ENCODE measurements at regions not wholly inside any gene's neighbourhood (a gene's known extent, or its start where the extent isn't known, plus 50 kb on each side); places are given as distances from the start of the nearest gene placed in this dataset.

GRCh38 chr11:70633610-70634009 lies 235.3 kb downstream of the CTTN start:
- no peak for DNase-seq (ENCODE audit: low read depth)
- no peak for TF ChIP-seq CTCF (IDR thresholded peaks at IDR 0.05; ENCODE audit: insufficient read depth, low read depth, low read length, missing control alignments)
- no peak overlapping the region for H3K4me3 ChIP-seq (ENCODE audit: low read depth, low read length)

GRCh38 chr11:70636659-70637058 lies 238.3 kb downstream of the CTTN start:
- H3K4me3 ChIP-seq (ENCODE audit: low read depth, low read length) = no peak overlapping the region
- TF ChIP-seq CTCF (IDR thresholded peaks at IDR 0.05; ENCODE audit: insufficient read depth, low read depth, low read length, missing control alignments) = no peak
- DNase-seq (ENCODE audit: low read depth) = no peak

GRCh38 chr11:70637186-70637800 lies 239.0 kb downstream of the CTTN start:
- TF ChIP-seq CTCF (IDR thresholded peaks at IDR 0.05; ENCODE audit: insufficient read depth, low read depth, low read length, missing control alignments) = no peak
- no peak for DNase-seq (ENCODE audit: low read depth)
- H3K4me3 ChIP-seq (ENCODE audit: low read depth, low read length) = no peak overlapping the region

- H3K4me3 ChIP-seq (ENCODE audit: low read depth, low read length) = no peak overlapping the region
- DNase-seq (ENCODE audit: low read depth) = no peak
- no peak for TF ChIP-seq CTCF (IDR thresholded peaks at IDR 0.05; ENCODE audit: insufficient read depth, low read depth, low read length, missing control alignments)
Observed at GRCh38 chr11:70637949-70638583, 239.7 kb downstream of the CTTN start.

GRCh38 chr11:70640408-70640807 lies 242.1 kb downstream of the CTTN start:
- TF ChIP-seq CTCF (IDR thresholded peaks at IDR 0.05; ENCODE audit: insufficient read depth, low read depth, low read length, missing control alignments) = no peak
- no peak overlapping the region for H3K4me3 ChIP-seq (ENCODE audit: low read depth, low read length)
- no peak for DNase-seq (ENCODE audit: low read depth)

GRCh38 chr11:70641369-70641768 lies 243.0 kb downstream of the CTTN start:
- H3K4me3 ChIP-seq (ENCODE audit: low read depth, low read length) = no peak overlapping the region
- no peak for DNase-seq (ENCODE audit: low read depth)
- TF ChIP-seq CTCF (IDR thresholded peaks at IDR 0.05; ENCODE audit: insufficient read depth, low read depth, low read length, missing control alignments) = no peak

GRCh38 chr11:70642266-70642665 lies 243.9 kb downstream of the CTTN start:
- no peak overlapping the region for H3K4me3 ChIP-seq (ENCODE audit: low read depth, low read length)
- DNase-seq (ENCODE audit: low read depth) = no peak
- no peak for TF ChIP-seq CTCF (IDR thresholded peaks at IDR 0.05; ENCODE audit: insufficient read depth, low read depth, low read length, missing control alignments)

All from GM12865 (cell line).